Keratinocyte (primary cell): ENCODE measurements at regions not wholly inside any gene's neighbourhood (a gene's known extent, or its start where the extent isn't known, plus 50 kb on each side); places are given as distances from the start of the nearest gene placed in this dataset.

Experiments used
- DNase-seq: peaks from one replicate; pipeline ENCODE4 v3.0.0-alpha.2; 2011; ENCODE audit warnings: low read depth, missing footprints, low spot score
- FAIRE-seq: peaks from 2 replicates; lab custom pipeline; 2011; peaks lifted over from hg19 to GRCh38; lab: Jason Lieb, UNC
- H2AFZ ChIP-seq: 2 replicates; pipeline ENCODE4 v1.6.0; 2012; ENCODE audit warnings: low read length, control low read depth, inconsistent platforms; ENCODE audit not compliant: control insufficient read depth
- H3K27ac ChIP-seq: 2 replicates; pipeline ENCODE4 v1.5.1; 2011; ENCODE audit warnings: low read length; ENCODE audit not compliant: control insufficient read depth, insufficient read depth
- H3K27me3 ChIP-seq: 3 replicates; pipeline ENCODE4 v1.6.0; 2011; ENCODE audit warnings: low read length; ENCODE audit not compliant: control insufficient read depth, insufficient read depth; ENCODE audit errors: extremely low read depth
- H3K36me3 ChIP-seq, 2 experiments: 2 replicates in 1 of 2; 3 replicates in 1 of 2; pipeline ENCODE4 v1.5.1; 2011; ENCODE audit warnings: low read length in 2 of 2, mild to moderate bottlenecking in 1 of 2; ENCODE audit not compliant: control insufficient read depth in 2 of 2, insufficient read depth in 2 of 2; ENCODE audit errors: extremely low read depth in 1 of 2
- H3K4me1 ChIP-seq: 3 replicates; pipeline ENCODE4 v1.5.1; 2011; ENCODE audit warnings: low read length; ENCODE audit not compliant: control insufficient read depth, insufficient read depth; ENCODE audit errors: extremely low read depth
- H3K4me2 ChIP-seq: 3 replicates; pipeline ENCODE4 v1.6.0; 2011; ENCODE audit warnings: low read depth, low read length; ENCODE audit not compliant: control insufficient read depth, insufficient read depth; ENCODE audit errors: extremely low read depth
- H3K4me3 ChIP-seq, 3 experiments: fragments of 200-600 bp in 1 of 3; sonication (generic) in 1 of 3; 2 replicates in 2 of 3; 3 replicates in 1 of 3; pipeline ENCODE4 v1.5.1; 2011 to 2016; ENCODE audit warnings: low read length in 3 of 3, mild to moderate bottlenecking in 3 of 3, control low read depth in 2 of 3, inconsistent platforms in 1 of 3, low read depth in 1 of 3, mixed read lengths in 1 of 3, mixed run types in 1 of 3, moderate library complexity in 1 of 3; ENCODE audit not compliant: control insufficient read depth in 2 of 3, insufficient read depth in 2 of 3; ENCODE audit errors: extremely low read depth in 1 of 3
- H3K79me2 ChIP-seq: 2 replicates; pipeline ENCODE4 v1.6.0; 2012; ENCODE audit warnings: low read length; ENCODE audit not compliant: control insufficient read depth, insufficient read depth
- H3K9ac ChIP-seq: 3 replicates; pipeline ENCODE4 v1.6.0; 2011; ENCODE audit warnings: low read length; ENCODE audit not compliant: control insufficient read depth, insufficient read depth; ENCODE audit errors: extremely low read depth
- H3K9me1 ChIP-seq: 3 replicates; pipeline ENCODE4 v1.6.0; 2011; ENCODE audit warnings: low read length; ENCODE audit not compliant: control insufficient read depth, insufficient read depth; ENCODE audit errors: extremely low read depth
- H3K9me3 ChIP-seq: 2 replicates; pipeline ENCODE4 v1.5.1; 2012; ENCODE audit warnings: low read depth, low read length; ENCODE audit not compliant: control insufficient read depth
- H4K20me1 ChIP-seq: 3 replicates; pipeline ENCODE4 v1.6.0; 2011; ENCODE audit warnings: low read length; ENCODE audit not compliant: control insufficient read depth, insufficient read depth; ENCODE audit errors: extremely low read depth
- EZH2 ChIP-seq: IDR thresholded peaks from one replicate; pipeline ENCODE4 v1.6.1; 2012; ENCODE audit warnings: inconsistent platforms, mild to moderate bottlenecking, low read length, moderate library complexity
- dilution Hi-C: fragments of 300-500 bp; cut with MboI; formaldehyde crosslinking; loops from one replicate; pipeline ENCODE4 v1.7.0; 2020; ENCODE audit warnings: low sequenced_read_pairs; ENCODE audit not compliant: extremely low pct_ligation_motif_present
- TF ChIP-seq, protein P1 (sequence below), 3 experiments: IDR thresholded peaks in 1 of 3; conservative IDR thresholded peaks in 1 of 3; optimal IDR thresholded peaks in 1 of 3; 2 replicates in 2 of 3; 3 replicates in 1 of 3; pipeline versions ENCODE3 to v1.5.1; 2011; ENCODE audit warnings: low read length in 3 of 3, mild to moderate bottlenecking in 3 of 3, moderate library complexity in 2 of 3, control low read depth in 1 of 3, inconsistent platforms in 1 of 3; ENCODE audit not compliant: insufficient read depth in 2 of 3; ENCODE audit errors: extremely low read depth in 1 of 3

DNA sequence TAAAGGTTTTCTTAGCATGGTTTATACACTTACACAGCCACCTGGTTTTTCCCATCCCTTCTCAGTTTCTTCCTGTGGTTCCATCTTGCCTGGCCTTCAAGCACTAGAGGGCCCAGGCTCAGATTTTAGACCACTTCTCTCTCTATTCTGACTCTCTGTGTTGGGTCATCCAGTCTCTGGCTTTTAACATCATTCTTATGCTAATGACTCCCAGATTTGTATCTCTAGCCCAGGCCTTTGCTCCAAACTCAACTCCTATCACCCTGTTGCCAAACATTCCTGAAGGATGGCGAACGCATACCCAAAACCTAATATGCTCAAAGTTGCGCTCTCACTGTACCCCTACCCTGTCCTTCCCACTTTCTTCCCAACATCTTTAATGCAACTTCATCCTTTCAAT lies 135.1 kb downstream of the SPATA19 start:
- H4K20me1 ChIP-seq = no peaks in the 10 kb centered on the region
- no peak for FAIRE-seq
- H3K4me2 ChIP-seq = no peak overlapping the region
- H3K9me1 ChIP-seq = no peaks in the 10 kb centered on the region
- TF ChIP-seq, protein P1, sequence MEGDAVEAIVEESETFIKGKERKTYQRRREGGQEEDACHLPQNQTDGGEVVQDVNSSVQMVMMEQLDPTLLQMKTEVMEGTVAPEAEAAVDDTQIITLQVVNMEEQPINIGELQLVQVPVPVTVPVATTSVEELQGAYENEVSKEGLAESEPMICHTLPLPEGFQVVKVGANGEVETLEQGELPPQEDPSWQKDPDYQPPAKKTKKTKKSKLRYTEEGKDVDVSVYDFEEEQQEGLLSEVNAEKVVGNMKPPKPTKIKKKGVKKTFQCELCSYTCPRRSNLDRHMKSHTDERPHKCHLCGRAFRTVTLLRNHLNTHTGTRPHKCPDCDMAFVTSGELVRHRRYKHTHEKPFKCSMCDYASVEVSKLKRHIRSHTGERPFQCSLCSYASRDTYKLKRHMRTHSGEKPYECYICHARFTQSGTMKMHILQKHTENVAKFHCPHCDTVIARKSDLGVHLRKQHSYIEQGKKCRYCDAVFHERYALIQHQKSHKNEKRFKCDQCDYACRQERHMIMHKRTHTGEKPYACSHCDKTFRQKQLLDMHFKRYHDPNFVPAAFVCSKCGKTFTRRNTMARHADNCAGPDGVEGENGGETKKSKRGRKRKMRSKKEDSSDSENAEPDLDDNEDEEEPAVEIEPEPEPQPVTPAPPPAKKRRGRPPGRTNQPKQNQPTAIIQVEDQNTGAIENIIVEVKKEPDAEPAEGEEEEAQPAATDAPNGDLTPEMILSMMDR (optimal IDR thresholded peaks at IDR 0.05 in 1 of 3, IDR thresholded peaks at IDR 0.05 in 1 of 3, conservative IDR thresholded peaks at IDR 0.05 in 1 of 3; ENCODE audit: extremely low read depth in 1 of 3, insufficient read depth in 2 of 3, low read length in 3 of 3) = no peak
- no peak for TF ChIP-seq EZH2
- no peak for DNase-seq
- H3K27me3 ChIP-seq = no peaks in the 10 kb centered on the region
- no peak overlapping the region for H3K9ac ChIP-seq
- no peak overlapping the region for H3K27ac ChIP-seq
- no peaks in the 10 kb centered on the region for H3K36me3 ChIP-seq
- no peaks in the 10 kb centered on the region for H3K4me1 ChIP-seq
- no peak overlapping the region for H2AFZ ChIP-seq
- H3K4me3 ChIP-seq = no peak overlapping the region
- dilution Hi-C loops = no loop called here
- no peaks in the 10 kb centered on the region for H3K79me2 ChIP-seq
- H3K9me3 ChIP-seq = peaks cover 4% of the 10 kb centered on the region

DNA sequence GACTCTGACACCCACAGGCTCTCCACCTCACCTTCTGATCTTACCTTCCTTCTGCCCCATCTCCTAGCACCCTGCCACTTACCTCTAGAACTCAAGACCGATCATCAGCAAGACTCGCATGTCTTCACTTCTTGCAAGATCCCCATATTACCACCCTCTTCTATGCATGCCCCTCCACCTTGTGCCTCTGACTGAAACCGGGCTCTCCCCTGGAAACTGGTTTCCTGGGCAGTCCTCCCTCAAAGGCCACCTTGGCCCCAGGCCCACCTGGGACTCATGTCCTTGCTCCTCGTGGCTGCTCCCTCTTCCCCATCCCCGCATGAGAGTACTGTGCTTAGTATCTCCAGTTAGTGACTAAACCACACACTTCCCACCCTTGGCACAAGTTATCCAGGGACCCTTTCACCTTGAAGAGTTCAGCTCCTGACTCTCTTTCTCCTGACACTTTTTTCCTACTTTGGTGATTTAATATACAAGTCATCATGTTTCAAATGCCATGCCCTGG lies 136.7 kb downstream of the SPATA19 start:
- Histone ChIP-seq H3K4me3 (no peak overlapping the region), H3K4me2 (no peak overlapping the region), H4K20me1 (no peaks in the 10 kb centered on the region), H3K79me2 (no peaks in the 10 kb centered on the region), H3K27ac (no peak overlapping the region), H3K9me3 (peaks cover 2% of the 10 kb centered on the region), H3K9ac (no peak overlapping the region), H3K4me1 (no peaks in the 10 kb centered on the region), H3K36me3 (no peaks in the 10 kb centered on the region), H3K27me3 (no peaks in the 10 kb centered on the region), H3K9me1 (no peaks in the 10 kb centered on the region), H2AFZ (no peak overlapping the region)
- FAIRE-seq = no peak
- dilution Hi-C loops = no loop called here
- TF ChIP-seq, protein P1 (optimal IDR thresholded peaks at IDR 0.05 in 1 of 3, IDR thresholded peaks at IDR 0.05 in 1 of 3, conservative IDR thresholded peaks at IDR 0.05 in 1 of 3; ENCODE audit: extremely low read depth in 1 of 3, insufficient read depth in 2 of 3, low read length in 3 of 3) = no peak
- no peak for TF ChIP-seq EZH2
- DNase-seq = no peak
